Activated naive CD4-positive, alpha-beta T cell treated with anti-CD3 and anti-CD28 coated beads, Interleukin-2, amount 50 U/mL, for 16 hours (primary cell): ENCODE measurements at regions not wholly inside any gene's neighbourhood (a gene's known extent, or its start where the extent isn't known, plus 50 kb on each side); places are given as distances from the start of the nearest gene placed in this dataset.
"Not testable (repeated sequence)": the region's sequence is repeated elsewhere in the genome, so short reads cannot be mapped to it uniquely, and the experiment has no call there.

Source experiments
- DNase-seq: peaks from one replicate; pipeline ENCODE4 v3.0.0-alpha.2; 2020

- no peak for DNase-seq
Observed at GRCh38 chr11:71181566-71181965, 70.8 kb downstream of the SHANK2 start.

GRCh38 chr11:71180694-71181470 lies 71.5 kb downstream of the SHANK2 start:
- no peak for DNase-seq

DNA sequence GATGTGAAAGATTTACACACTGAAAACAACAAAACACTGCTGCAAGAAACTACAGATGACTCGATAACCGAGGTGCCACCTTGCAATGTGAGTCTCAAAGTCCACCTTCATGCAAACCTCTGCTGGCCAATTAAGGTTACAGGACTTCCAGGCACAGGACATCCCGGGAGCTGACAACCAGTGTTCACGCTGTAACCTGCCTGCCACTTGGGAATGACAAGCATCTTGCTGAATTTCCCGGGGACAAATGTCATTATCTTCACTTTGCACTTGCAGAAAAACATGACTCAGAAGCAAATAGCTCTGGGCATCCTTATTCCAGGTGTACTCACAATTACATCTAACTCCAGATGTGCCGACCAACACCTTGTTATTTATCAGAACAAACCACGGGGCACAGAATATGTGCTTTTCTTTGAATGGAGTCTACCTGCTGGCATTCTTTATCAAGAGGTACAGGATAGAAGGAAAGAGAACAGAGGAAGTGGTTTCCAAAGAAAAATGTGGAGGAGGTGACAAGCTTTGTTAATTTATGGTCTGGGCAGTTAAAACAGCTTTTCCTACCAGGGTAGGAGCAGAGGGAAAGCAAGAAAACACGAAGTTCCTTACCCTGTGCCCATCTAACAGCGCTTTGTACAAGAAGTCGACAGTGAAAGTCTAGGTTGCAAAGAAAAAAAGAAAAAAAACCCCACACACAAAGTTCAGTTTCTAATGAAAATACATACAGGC lies 72.3 kb downstream of the SHANK2 start:
- DNase-seq = no peak

DNA sequence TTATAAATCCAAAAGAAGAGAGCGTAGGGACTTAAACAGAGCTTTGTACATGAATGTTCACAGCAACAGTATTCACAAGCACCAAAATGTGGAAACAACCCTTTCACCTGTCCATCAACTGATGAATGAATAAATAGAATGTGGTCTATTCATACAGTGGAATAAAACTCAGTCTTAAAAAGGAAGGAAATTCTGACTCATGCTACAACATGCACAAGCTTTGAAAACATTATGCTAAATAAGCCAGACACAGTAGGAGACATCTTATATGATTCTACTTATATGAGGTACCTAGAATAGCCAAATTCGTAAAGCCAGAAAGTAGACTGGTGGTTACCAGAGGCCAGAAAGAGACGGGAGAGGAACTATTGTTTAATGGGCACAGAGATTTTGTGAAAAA lies 74.3 kb downstream of the SHANK2 start:
- DNase-seq = no peak

GRCh38 chr11:71176812-71177211 lies 75.6 kb downstream of the SHANK2 start:
- DNase-seq = no peak

GRCh38 chr11:71173709-71174108 lies 78.7 kb downstream of the SHANK2 start:
- DNase-seq = no peak

DNA sequence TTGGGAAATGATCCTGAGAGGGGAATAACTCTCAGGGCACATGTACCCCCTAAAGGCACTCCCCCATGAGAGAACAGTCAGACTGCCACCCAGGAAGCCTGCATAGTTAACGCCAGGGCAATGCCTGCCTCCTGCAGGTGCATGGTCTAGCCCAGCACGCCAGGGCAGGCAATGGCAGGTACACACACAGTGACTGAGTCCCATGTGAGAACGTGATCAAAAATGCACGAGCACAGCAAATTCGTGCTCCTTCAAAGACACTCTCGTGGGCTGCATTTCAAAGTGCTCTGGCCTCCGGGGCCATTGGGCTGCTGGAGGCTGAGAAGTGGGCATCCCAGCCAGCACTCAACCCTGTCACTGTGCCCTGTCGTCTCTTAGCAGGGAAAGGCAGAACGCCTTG lies 79.7 kb downstream of the SHANK2 start:
- no peak for DNase-seq

DNA sequence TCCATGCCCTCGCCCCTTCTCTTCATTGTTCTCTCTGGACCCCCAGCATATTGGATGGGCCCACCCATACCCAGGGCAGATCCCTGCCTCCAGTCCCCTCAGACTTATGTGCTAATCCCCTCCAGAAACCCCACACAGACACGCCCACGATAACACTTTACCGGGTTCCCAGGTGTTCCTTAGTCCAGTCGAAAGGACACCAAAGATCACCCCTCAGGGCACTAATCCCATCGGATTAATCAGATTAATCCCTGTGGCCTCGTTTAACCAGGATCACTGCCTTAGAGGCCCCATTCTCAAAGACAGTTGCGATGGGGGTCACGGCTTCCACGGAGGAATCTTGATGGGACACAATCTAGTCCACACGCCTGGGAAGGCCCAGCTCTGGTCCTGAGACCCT lies 80.8 kb downstream of the SHANK2 start:
- DNase-seq = no peak

DNA sequence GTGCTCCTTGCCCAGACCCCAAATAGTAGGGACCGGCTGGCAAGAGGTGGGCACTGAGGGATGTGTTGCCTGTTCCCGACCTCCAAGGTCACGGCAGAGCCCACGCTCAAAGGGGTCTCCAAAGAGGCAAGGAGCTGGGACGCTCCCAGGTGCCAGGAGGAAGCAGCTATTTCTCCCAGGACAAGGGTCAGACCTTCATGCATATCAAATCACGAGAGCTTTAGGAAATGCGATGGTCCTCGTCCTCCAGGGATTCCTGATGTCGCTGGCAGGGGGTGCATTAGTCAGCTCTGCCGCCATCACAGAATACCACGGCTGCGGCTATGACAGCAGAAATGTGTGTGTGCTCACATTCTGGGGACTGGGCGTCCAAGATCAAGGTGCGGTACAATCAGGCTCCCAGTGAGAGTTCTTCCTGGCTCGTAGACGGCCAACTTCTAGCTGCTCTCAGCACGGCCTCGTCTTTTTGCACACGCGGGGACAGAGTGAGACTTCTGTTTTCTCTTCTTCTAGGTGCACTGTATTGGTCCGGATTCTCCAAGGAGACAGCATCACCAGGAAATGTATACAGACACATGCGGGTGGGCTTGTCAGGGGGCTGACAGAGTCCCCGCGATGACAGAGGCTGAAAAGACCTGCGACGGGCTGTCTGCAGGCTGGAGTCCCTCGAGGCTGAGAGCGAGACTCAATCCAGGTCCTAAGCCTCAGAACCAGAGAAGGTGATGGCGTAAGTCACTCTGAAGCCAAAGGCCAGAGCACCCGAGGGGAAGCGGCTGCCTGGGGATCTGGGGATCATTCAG lies 81.6 kb downstream of the SHANK2 start:
- DNase-seq = no peak

GRCh38 chr11:71169313-71169712 lies 83.1 kb downstream of the SHANK2 start:
- DNase-seq = no peak

GRCh38 chr11:71167814-71168213 lies 84.6 kb downstream of the SHANK2 start:
- DNase-seq = not testable (repeated sequence)

- no peak for DNase-seq
Observed at GRCh38 chr11:71165771-71166170, 86.6 kb downstream of the SHANK2 start.

- no peak for DNase-seq
Observed at GRCh38 chr11:71164621-71165020, 87.8 kb downstream of the SHANK2 start.

- DNase-seq = no peak
Observed at GRCh38 chr11:71164186-71164585, 88.2 kb downstream of the SHANK2 start.

DNA sequence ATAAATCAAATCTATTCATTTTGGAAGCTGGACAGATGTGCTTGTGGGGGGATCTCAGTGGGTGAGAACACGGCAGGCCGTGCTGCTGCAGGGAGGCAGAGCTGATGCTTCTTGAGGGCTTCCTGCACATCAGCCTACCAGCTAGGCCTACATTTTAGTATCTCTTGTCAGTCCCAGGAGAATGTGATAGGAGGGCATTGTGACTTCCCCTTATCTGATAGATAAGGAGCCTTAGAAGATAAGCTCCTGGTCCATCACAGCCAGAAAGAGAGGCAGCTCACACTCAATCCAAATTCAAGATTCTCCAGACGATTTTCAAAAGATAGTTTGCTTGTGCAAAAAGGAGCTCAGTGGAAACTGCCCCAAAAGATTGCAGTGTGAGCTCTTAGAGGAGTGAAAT lies 89.0 kb downstream of the SHANK2 start:
- DNase-seq = no peak

DNA sequence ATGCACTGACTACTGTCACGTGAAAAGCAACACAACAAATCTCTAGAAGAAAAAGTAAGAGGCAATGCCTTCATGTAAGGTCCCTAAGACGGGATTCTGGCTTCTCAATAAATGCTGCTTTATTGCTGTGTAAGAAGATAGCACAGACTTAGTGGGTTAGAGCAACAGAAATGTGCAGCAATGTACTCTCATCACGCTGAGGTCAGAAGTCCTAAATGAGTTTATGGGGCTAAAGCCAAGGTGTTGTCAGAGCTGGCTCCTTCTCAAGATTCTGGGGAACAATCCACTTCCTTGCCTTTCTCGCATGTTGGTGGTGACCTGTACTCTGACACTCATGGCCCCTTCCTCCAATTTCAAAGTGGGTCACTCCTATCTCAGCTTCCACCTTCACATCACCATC lies 93.4 kb downstream of the SHANK2 start:
- DNase-seq = no peak

DNA sequence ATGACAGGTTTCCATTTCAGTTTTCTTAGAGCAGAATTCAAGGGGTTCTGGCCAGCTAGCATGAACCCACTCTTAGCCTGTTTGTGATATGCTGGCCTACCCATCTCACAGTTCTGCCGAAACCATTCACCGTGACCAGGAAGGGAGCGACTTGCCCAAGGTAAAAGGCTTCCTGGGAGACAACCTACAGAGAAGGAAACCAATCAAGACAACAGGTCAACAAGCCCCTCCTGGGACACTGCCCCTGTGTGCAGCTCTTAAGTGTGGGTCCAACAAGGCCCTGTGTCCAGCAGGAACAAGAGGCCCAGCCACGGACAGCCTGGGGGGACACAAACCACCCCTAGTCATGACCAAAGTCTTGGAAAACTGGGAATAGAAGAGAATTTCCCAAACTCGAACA lies 94.7 kb downstream of the SHANK2 start:
- not testable (repeated sequence) for DNase-seq

DNA sequence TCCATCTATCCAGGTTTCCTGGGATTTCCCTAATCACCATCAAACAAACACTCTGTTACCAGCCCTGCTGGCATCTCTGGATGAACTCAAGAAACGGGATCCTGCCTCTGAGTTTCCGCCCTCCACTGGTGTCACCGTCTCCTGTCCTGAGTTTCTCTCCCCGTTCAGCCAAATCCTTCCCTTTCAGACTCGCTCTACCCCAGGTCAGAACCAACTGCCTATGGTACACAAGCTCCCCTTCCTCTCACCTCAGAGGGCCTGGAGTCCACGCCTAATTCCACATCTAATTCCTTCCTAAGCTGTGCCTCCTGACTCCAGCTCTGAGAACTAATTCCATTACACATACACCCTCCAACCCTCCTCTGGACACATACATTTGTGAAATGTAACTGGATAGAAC lies 96.1 kb downstream of the SHANK2 start:
- no peak for DNase-seq

DNA sequence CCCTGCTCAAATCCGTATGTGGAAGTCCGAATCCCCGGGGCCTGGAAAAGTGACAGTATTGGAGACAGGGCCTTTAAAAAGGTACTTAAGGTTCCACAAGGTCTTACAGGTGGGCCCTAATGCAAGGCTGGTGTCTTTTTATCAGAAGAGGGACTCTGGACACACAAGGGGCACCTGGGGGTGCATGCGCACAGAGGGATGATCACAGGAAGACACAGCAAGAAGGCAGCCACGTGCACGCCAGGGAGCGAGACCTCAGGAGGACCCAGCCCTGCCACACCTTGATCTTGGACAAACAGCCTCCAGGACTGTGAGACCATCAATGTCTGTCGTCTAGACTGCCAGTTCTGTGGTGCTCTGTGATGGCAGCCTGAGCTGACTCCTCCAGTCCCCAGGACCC lies 96.5 kb downstream of the SHANK2 start:
- no peak for DNase-seq

GRCh38 chr11:71154261-71154805 lies 98.0 kb downstream of the SHANK2 start:
- DNase-seq = no peak

DNA sequence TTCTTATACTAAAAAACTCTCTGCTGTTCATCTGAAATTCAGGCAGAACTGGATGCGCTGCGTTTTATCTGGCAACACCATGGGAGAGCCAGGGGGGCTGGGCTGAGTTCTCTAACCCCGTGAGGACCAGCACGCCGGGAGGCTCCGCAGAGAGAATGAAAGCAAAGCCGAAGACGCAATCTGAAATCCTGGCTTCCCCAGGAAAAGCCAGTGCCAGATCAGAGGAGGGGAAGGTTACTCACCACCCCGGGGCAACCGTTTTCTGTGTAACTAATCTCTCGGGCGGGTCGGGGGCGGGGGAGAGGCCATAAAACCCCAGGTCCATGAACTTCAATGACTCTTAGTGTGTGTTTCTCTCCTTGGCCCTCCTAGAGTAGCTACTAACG lies 99.4 kb downstream of the SHANK2 start:
- no peak for DNase-seq

GRCh38 chr11:71152312-71153004 lies 99.9 kb downstream of the SHANK2 start:
- not testable (repeated sequence) for DNase-seq

DNA sequence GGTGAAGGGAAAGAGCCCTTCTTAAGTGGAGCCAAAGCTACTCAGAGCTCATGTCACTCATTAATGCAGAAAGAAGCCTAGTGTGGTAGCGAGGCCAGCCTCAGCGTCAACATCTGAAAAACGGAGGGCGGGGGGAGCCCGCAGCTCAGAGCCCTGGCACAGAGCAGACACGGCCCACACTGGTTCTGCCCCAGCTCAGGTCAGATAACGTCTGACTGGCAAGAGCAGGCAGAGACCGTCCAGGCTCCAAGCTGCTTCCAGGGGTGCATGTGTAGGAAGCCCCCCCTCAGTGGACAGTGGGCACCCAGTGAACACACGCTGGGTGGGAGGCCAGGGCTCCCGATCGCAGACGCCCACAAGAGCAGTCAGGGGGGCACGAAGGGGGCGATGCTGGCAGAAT lies 100.8 kb downstream of the SHANK2 start:
- DNase-seq = no peak
